ENCODE measurements at regions not wholly inside any gene's neighbourhood (a gene's known extent, or its start where the extent isn't known, plus 50 kb on each side); places are given as distances from the start of the nearest gene placed in this dataset.
"Not testable (repeated sequence)": the region's sequence is repeated elsewhere in the genome, so short reads cannot be mapped to it uniquely, and the experiment has no call there.

DNA sequence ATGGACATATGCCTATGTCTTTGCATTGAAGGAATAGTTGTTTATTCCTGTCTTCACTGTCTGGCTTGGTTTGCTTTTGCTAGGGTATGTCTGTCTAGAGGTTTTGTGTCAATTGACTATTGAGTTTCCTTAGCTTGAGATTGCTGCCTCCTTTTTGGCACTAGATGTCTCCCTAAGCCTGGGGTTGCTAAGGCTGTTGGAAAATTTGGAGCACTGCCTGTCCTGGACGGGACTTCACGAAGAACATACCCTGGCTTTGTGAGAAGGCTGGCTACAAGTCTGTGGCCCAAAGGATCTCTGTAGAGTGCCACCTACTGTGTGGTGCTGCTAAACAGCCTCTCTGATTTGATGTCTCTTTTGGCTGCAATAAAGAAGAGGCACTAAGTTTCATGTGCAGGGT, 183.8 kb upstream of the NUDT10 start:
- DNase-seq (ENCODE audit: low read depth in 4 of 4, low spot score in 1 of 4), result no peak

DNA sequence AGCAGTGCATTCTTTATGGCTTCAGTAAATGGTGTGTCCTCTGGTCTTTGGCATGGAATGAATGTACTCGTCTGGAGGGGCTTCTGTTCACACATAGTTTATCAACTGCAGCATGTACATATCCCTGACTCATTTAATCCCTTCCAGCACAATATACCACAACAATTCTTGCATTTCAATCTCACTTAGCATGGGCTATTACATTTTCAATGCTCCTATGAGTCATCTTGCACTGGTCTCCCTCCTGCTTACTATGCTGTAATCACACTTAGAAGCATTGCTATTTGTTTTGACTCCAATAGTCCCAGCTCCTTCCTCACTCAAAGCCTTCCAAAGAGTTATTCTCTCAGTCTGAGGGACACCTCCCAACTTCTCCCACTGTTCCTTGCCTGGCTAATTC, 180.9 kb upstream of the NUDT10 start:
- DNase-seq (ENCODE audit: low read depth in 4 of 4, low spot score in 1 of 4), result no peak

DNA sequence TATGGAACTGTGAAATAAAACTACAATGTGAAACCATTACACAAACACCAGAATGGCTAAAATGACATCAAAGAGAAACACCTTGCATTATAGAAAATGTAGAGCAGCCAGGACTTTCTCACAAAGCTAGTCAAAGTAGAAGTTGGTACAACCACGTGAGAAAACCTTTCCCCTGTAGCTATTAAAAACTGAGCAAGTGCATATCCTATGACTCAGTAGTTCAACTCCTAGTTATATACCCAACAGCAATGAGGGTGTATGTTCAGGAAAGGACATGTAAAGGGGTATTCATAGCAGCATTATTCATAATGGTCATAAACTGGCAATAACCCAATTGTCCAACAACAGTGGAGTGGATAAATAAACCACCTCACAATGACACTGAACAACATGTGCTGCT, 177.5 kb upstream of the NUDT10 start:
- DNase-seq (ENCODE audit: low read depth in 4 of 4, low spot score in 1 of 4), result no peak

DNA sequence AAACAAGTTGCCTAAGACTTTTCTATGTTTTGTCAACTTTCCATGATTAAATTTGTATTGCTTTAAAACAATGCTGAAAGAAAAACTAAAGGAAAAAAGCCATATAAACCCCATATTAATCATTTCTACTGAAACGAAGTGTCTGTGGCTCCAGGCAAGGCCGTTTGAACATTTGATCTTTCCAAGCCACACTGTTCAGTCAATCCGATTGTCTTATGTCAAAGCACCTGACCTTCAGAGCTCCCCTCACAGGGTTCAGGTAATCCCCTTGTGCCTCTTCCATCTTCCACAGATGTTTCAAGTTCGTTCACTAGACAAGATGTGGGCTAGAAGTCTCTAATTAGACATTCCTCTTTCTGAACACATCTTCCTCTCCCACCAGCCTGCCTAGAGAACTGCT, 177.1 kb upstream of the NUDT10 start:
- DNase-seq (ENCODE audit: low read depth in 4 of 4, low spot score in 1 of 4), result no peak

DNA sequence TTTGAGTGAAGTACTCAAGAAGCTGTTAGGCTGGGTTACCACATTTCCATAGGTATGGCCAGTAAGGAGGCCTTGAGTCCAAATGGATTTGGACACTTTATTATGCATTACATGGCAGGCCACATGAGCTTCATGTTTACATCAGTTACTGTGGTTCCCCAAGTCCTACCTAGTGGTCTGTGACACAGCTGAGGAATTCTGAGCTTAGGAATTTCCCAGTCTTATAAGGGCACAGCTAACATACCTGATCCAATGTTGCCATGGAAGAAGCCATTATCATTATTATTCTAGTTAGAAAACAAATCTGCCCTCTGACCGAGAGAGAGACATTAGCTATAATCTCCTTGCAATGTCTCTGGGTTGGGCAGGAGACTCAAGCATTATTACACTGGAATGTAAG, 174.4 kb upstream of the NUDT10 start:
- no peak for DNase-seq (ENCODE audit: low read depth in 4 of 4, low spot score in 1 of 4)

DNA sequence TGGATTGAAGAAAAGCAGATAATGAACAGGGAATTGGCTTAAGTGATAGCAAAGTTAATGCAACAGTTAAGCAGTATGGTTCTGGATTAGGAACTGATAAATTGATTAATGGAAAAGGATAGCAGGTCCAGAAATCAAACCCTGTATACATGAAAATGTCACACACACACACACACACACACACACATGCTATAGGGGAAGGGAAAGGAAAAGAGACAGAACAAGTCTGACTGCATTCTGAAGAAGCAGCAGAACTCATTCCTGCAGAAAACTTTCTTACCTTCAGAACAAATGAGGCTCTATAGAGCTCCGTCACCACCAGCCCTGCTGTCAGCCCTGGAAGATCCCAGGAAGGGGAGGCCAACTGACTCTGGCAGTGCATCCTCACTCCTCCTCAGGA, 173.2 kb upstream of the NUDT10 start:
- not testable (repeated sequence) for DNase-seq (ENCODE audit: low read depth in 4 of 4, low spot score in 1 of 4)

DNA sequence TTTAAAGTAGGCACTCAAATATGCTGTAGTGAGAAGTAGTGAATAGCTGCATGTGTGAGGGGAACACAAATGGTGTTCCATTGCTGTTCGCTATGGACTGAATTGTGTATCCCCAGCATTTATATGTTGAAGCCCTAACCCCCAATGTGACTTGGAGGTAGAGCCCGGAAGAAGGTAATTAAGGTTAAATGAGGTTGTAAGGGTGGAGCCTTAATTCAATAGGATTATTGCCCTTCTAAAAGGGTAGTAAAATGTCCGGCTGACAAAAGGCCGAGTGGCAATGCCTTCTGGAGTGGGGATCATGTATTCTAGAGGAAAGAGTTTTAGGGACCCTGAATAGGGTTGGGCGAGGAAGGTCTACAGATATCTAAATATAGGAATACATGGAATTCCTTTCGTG, 168.9 kb upstream of the NUDT10 start:
- DNase-seq (ENCODE audit: low read depth in 4 of 4, low spot score in 1 of 4), result no peak

DNA sequence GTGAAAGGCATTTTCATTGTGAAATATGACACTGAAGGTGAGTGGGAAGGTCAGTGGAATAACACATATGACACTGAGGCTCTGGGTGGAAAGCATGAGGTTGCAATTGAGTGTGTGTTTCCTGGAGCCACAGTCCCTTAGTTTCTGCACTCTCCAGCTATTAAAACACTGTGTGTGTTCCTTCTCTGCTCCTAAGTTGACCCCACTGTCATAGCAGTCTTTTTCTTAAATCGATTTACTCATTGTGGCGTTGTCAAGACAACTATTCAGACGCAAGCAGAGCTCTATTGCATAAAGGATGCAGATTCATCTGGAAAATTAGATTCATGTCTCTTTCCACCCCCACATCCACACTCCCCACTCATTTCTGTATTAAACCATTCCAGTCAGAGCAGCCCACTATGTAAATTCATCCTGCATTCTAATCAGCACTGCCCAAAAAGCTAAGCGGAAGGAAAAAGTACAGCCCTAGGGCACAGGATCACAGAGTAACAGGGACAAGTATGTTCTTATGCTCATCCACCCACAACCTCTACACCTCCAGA, 154.2 kb upstream of the NUDT10 start:
- not testable (repeated sequence) for DNase-seq (ENCODE audit: low read depth in 4 of 4, low spot score in 1 of 4)

DNA sequence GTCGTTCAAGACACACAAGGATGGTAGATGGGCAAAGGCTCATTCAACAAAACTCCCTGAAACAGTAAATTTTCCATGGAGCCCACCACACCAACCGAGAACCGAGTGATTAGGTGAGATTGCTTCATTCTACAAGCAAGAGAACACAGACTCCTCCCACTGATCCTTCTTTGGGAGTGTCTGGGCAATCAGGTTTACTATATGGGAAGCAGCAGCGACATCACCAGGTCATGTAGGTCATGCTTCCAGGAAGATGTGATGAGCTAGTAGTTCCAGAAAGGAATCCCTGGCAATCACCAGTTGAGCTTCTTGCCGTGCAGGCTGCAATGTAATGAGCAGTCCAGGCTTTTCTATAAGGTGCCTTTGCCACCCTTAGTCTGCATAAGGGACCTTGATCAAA, 152.8 kb upstream of the NUDT10 start:
- not testable (repeated sequence) for DNase-seq (ENCODE audit: low read depth in 4 of 4, low spot score in 1 of 4)

DNA sequence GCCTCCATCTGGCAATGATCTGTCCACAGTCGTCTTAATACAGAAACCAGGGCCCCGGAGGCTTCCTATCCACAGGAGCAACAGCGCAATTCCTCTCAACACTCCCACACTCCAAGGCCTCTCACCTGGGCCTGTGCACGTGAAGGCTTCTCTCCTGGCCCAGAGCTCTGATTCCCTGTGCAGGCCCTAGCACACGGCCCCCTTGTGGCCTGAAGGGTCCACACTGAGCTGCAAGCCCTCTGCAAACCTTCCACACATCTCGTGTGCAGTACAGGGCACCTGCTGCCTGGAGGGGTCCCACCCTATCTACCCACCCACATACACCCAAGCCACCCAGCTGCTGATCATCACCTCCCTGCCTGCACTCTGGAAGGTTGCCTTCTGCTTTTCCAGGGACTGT, 150.1 kb upstream of the NUDT10 start:
- no peak for DNase-seq (ENCODE audit: low read depth in 4 of 4, low spot score in 1 of 4)

DNA sequence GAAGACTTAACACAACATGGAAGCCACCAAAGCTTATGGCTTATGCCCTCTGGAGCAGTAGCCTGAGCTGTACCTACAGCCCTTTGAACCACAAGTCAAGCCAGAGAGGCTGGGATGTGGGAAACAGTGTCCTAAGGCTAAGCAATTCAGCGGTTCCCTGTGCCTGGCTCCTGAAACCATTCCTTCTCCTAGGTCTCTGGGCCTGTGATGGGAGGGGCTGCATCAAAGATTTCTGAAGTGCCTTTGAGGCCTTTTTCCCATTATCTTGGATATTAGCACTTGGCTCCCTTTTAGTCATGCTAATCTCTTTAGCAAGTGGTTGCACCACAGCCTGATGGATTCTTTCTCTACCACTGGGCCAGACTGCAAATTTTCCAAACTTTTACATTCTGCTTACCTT, 140.5 kb upstream of the NUDT10 start:
- DNase-seq (ENCODE audit: low read depth in 4 of 4, low spot score in 1 of 4), result no peak

DNA sequence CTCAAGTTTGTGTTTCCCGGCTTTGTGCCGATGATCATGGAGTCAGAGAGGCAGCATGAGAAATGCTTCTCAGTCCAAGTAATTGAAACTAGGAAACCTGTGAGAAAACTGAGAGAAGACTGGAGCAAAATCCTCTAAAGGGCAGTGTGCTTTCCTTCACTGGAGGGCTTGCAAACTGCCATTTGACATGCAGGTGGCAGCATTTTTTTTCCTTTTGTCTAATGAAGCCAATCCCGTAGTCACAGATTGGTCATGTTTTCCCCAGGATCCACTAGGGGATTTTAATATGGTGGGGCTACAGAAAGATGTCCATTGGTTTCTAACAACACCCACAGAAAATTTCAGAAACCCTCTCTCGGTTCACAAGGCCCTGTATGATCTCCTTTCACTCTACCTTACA, 117.4 kb upstream of the NUDT10 start:
- no peak for DNase-seq (ENCODE audit: low read depth in 4 of 4, low spot score in 1 of 4)

DNA sequence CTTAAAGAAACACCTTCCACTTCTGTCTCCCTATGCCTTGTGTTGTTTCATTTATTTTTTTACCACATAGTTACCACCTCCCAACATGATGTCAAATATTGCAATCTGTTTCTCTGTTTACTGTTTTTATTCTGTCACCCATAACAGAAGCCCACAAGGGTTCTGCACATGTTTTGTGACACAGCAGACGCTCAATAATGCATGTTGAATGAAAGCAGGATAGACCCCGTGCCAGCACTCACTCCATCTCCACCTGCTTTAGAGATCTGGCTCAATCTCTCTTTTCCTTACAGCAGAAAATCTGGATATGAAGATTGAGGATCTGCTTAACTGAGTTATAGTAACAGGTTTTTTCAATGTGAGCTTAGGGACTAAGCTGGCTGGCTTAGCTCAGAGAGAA, 116.8 kb upstream of the NUDT10 start:
- no peak for DNase-seq (ENCODE audit: low read depth in 4 of 4, low spot score in 1 of 4)

DNA sequence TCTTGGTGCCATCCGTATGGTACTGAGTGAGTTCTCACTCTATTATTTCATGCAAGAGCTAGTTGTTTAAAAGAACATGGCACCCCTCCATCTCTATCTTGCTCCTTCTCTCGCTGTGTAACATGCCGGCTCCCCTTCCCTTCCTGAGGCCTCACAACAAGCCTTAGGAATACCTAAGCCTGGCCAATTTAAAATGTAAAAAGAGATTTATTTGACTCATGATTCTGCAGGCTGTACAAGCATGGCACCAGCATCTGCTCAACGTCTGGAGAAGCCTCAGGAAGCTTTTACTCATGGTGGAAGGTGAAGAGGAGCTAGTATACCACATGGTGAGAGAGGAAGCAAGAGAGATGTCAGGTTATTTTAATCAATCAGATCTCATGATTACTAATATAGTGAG, 90.4 kb upstream of the NUDT10 start:
- no peak for DNase-seq (ENCODE audit: low read depth in 4 of 4, low spot score in 1 of 4)

DNA sequence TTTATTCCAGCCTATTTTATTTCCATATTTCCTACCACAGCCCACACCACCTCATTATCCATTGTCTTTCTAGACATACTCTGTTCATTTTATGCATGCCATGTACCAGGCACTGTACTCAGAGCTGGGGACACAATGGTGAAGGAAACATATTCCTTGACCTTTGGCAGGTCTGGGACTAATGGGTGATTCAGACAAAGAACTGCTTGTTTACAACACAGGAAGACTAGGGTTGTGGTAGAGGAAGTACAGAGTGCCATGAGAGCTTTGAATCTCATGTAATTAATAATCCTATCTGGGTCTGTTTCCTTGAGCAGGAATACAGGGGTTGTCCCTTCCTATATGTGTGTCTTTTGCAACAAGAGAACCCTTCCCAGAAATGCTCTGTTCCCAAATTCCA, 75.1 kb upstream of the NUDT10 start:
- no peak for DNase-seq (ENCODE audit: low read depth in 4 of 4, low spot score in 1 of 4)

DNA sequence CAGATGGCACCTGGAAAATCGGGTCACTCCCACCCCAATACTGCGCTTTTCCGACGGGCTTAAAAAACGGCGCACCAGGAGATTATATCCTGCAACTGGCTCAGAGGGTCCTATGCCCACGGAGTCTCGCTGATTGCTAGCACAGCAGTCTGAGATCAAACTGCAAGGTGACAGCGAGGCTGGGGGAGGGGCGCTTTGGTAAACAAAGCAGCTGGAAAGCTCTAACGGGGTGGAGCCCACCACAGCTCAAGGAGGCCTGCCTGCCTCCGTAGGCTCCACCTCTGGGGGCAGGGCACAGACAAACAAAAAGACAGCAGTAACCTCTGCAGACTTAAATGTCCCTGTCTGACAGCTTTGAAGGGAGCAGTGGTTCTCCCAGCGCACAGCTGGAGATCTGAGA, 70.4 kb upstream of the NUDT10 start:
- not testable (repeated sequence) for DNase-seq (ENCODE audit: low read depth in 4 of 4, low spot score in 1 of 4)

DNA sequence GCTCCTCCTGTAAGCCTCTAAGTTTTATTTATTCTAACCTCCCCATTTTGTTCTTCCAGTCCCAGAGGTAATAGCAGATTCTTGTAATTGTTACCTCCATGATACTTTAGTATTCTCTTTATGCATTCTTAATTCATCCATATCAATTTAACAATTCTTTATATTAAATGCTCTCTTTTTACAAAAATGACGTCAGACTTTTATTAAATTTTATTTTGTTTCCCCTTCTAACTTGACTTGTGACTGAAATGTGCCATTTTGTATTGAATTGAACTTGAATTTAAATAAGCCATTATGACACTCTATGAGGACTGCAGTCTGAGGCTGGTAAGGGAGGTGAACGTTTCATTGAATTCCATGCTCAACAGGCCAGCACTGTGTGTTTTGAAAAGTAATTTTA, 60.0 kb upstream of the NUDT10 start:
- DNase-seq (ENCODE audit: low read depth in 4 of 4, low spot score in 1 of 4), result no peak

DNA sequence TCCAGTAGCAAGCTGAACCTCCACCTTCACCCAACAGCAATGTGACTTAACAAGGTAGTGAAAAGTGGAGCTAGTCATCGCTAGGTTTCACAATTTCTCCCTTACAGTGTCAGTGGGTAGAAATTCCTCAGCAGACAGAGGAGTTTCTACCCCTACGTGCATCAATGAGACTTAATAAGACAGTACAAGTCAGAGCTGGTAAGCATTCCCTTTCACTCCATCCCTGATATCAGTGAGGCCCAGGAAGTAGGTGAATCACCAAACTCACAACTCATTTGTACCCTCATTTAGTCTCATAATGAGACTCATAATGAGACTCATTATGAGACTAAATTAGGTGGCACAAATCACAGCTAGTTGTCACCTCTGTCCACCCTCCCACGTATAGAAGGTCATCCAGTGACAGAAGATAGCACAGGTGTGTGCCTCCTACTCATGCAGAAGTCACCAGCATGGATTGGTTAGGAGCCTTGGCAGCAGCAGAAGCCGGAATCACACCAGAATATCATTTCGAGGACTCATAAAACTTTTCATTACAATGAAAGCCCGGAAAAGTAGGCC, 50.8 kb upstream of the NUDT10 start:
- no peak for DNase-seq (ENCODE audit: low read depth in 4 of 4, low spot score in 1 of 4)

All from stimulated activated CD4-positive, alpha-beta T cell treated with anti-CD3 and anti-CD28 coated beads, Interleukin-1b, Interleukin-23, amount 100 ng/mL, for 24 hours (primary cell).